Prostate gland (tissue), 2 donors: ENCODE measurements at regions not wholly inside any gene's neighbourhood (a gene's known extent, or its start where the extent isn't known, plus 50 kb on each side); places are given as distances from the start of the nearest gene placed in this dataset.

Experiments used
- DNase-seq: peaks from one replicate; pipeline ENCODE4 v3.0.0-alpha.2; 2019; ENCODE audit warnings: low spot score
- H3K27ac ChIP-seq, 2 donors: fragments of 200-600 bp; sonication (generic); 2 replicates each; pipeline ENCODE4 v1.5.1; 2017 to 2019
- H3K27me3 ChIP-seq: fragments of 200-600 bp; sonication (generic); replicated peaks from 2 replicates; pipeline ENCODE4 v1.5.1; 2019; ENCODE audit not compliant: insufficient read depth
- H3K36me3 ChIP-seq, 2 donors: fragments of 200-600 bp; sonication (generic); 1 replicate in 1 of 2; 2 replicates in 1 of 2; pipeline versions ENCODE4 v1.5.1 to v1.8.1; 2017 to 2019
- H3K4me1 ChIP-seq: fragments of 200-600 bp; sonication (generic); replicated peaks from 2 replicates; pipeline ENCODE4 v1.5.1; 2019
- H3K4me3 ChIP-seq, 2 donors: fragments of 200-600 bp; sonication (generic); 2 replicates each; pipeline ENCODE4 v1.5.1; 2017 to 2019
- H3K9me3 ChIP-seq: fragments of 200-600 bp; sonication (generic); 2 replicates; pipeline ENCODE4 v1.5.1; 2017
- CTCF ChIP-seq, 4 experiments: fragments of 200-600 bp in 2 of 4; fragments of 450-650 bp in 2 of 4; sonication (generic) in 2 of 4; IDR thresholded peaks; 1 replicate in 3 of 4; 2 replicates in 1 of 4; pipeline ENCODE4 v1.5.1; 2016 to 2019; ENCODE audit warnings: antibody characterized with exemption in 4 of 4, mild to moderate bottlenecking in 2 of 4, moderate library complexity in 2 of 4
- POLR2A ChIP-seq: fragments of 450-650 bp; IDR thresholded peaks from one replicate; pipeline ENCODE4 v1.6.1; 2016; ENCODE audit warnings: antibody characterized with exemption, mild to moderate bottlenecking
- POLR2AphosphoS5 ChIP-seq: sonication (generic); formaldehyde crosslinking; IDR thresholded peaks from one replicate; pipeline ENCODE4 v1.6.1; 2017; ENCODE audit warnings: antibody characterized with exemption
- whole genome bisulfite sequencing: methylation state at CpG from one replicate; pipeline ENCODE4 v1.1.5; 2018; 5-methylcytosine and 5-hydroxymethylcytosine counted together
- intact Hi-C: fragments of 100-400 bp; cut with DNase I; formaldehyde crosslinking; loops from one replicate; pipeline ENCODE4 v1.14.2; 2022

DNA sequence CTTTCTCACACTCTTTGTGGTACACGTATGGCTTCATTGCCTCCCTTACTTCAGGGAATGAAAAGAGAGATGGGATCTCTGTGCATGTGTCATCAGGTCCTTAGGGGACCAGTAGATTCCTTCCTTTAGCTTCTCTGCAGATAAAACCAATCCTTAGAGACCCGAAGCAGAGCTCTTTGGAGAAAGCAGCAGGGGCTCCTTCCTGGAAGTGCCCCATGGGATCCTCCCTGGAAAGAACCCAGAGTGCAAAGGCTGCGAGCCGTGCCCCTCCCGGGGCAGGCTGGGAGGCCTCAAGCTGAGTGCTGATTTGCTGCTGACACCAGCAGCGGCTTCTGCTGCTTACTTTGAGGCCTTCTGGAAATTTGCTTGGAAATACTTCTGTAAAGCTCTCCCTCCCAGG, 328.6 kb upstream of the RGMA start:
- Histone ChIP-seq H3K4me3 (no peak overlapping the region), H3K36me3 (no peaks in the 10 kb centered on the region), H3K9me3 (no peaks in the 10 kb centered on the region), H3K27me3 (no peaks in the 10 kb centered on the region), H3K27ac (no peak overlapping the region), H3K4me1 (no peaks in the 10 kb centered on the region)
- intact Hi-C loops: no loop called here
- WGBS: 80% methylated on average over 6 of the region's 6 CpGs
- TF ChIP-seq POLR2AphosphoS5: no peak
- no peak for TF ChIP-seq CTCF (IDR thresholded peaks at IDR 0.05)
- TF ChIP-seq POLR2A: no peak
- no peak for DNase-seq

DNA sequence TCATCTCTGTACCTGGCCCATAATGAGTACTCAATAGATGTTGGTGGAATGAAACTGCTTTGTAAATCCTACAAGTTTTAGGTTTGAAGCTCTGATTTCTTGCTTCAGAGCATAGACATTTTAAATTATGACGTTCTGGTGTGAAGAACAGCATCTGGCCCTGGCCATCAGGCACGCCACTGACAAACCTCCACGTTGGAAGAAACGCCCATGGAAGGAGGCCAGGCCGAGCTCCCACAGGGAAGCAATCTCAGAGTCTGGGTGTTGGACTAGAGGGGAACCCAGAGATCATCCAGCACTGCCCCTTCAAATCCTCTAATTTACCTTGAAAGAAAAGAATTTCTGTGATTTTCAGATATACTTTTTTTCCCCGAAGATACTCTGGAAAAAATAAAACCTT, 328.1 kb upstream of the RGMA start:
- TF ChIP-seq POLR2AphosphoS5 (no peak), POLR2A (no peak), CTCF (IDR thresholded peaks at IDR 0.05) (no peak)
- intact Hi-C loops: no loop called here
- Histone ChIP-seq H3K27me3 (no peaks in the 10 kb centered on the region), H3K4me1 (no peaks in the 10 kb centered on the region), H3K27ac (no peak overlapping the region), H3K9me3 (no peaks in the 10 kb centered on the region), H3K36me3 (no peaks in the 10 kb centered on the region), H3K4me3 (no peak overlapping the region)
- no peak for DNase-seq
- WGBS: 76% methylated on average over 6 of the region's 6 CpGs

- 85% methylated on average over 3 of the region's 3 CpGs for WGBS
Measured at GRCh38 chr15:93415576-93415975, 326.6 kb upstream of the RGMA start.

GRCh38 chr15:93414576-93415231, 325.7 kb upstream of the RGMA start:
- TF ChIP-seq POLR2AphosphoS5 (no peak), POLR2A (no peak), CTCF (IDR thresholded peaks at IDR 0.05) (no peak)
- no peaks in the 10 kb centered on the region for H3K9me3 ChIP-seq
- DNase-seq: no peak
- H3K27ac ChIP-seq: no peak overlapping the region
- no peaks in the 10 kb centered on the region for H3K36me3 ChIP-seq
- H3K4me1 ChIP-seq: no peaks in the 10 kb centered on the region
- no peak overlapping the region for H3K4me3 ChIP-seq
- intact Hi-C loops: no loop called here
- no peaks in the 10 kb centered on the region for H3K27me3 ChIP-seq
- 87% methylated on average over 11 of the region's 11 CpGs for WGBS

More at GRCh38 chr15:93415576-93415975, 326.6 kb upstream of the RGMA start:
- DNase-seq: no peak
- no peak for TF ChIP-seq CTCF (IDR thresholded peaks at IDR 0.05)
- no peak for TF ChIP-seq POLR2A
- TF ChIP-seq POLR2AphosphoS5: no peak
- intact Hi-C loops: no loop called here
- no peaks in the 10 kb centered on the region for H3K4me1 ChIP-seq
- no peaks in the 10 kb centered on the region for H3K27me3 ChIP-seq
- H3K4me3 ChIP-seq: no peak overlapping the region
- H3K9me3 ChIP-seq: no peaks in the 10 kb centered on the region
- no peak overlapping the region for H3K27ac ChIP-seq
- H3K36me3 ChIP-seq: no peaks in the 10 kb centered on the region

DNA sequence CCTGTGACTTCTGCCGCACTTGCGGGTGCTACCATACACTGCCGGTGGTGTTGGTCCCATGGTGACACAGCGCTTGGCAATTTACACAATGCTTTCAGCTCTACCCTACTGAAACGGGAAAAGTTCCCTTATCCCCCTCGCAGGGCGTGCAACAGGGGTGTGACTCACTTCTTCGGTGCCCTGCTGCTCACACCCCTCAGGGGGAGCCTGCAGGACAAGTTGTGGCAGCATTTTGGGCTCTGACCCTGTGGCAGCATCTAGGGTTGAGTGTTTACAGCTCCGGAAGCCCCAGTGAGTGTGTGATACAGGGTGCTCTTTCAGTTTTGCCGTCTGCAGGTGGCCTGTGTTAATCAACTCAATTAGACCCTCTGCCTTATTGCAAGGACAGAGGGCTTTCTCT, 324.7 kb upstream of the RGMA start:
- H3K27ac ChIP-seq: no peak overlapping the region
- H3K4me3 ChIP-seq: no peak overlapping the region
- H3K4me1 ChIP-seq: no peaks in the 10 kb centered on the region
- 88% methylated on average over 10 of the region's 10 CpGs for WGBS
- no peaks in the 10 kb centered on the region for H3K9me3 ChIP-seq
- no peaks in the 10 kb centered on the region for H3K27me3 ChIP-seq
- DNase-seq: no peak
- no peak for TF ChIP-seq CTCF (IDR thresholded peaks at IDR 0.05)
- TF ChIP-seq POLR2AphosphoS5: no peak
- no peak for TF ChIP-seq POLR2A
- H3K36me3 ChIP-seq: no peaks in the 10 kb centered on the region
- intact Hi-C loops: no loop called here
